K562 (cell line): ENCODE measurements at regions not wholly inside any gene's neighbourhood (a gene's known extent, or its start where the extent isn't known, plus 50 kb on each side); places are given as distances from the start of the nearest gene placed in this dataset.

Experiments used
- ARID3B ChIP-seq: fragments of 250-450 bp; sonication (Bioruptor Pico); IDR thresholded peaks from 2 replicates; pipeline ENCODE4 v1.4.0; 2020; ENCODE audit warnings: borderline replicate concordance
- ATF2 ChIP-seq: sonication (generic); formaldehyde crosslinking; IDR thresholded peaks from 2 replicates; pipeline ENCODE4 v1.8.1; 2022; ENCODE audit warnings: missing genetic modification reagents
- C11orf30 ChIP-seq: fragments of 450-650 bp; IDR thresholded peaks from 2 replicates; pipeline ENCODE4 v1.6.1; 2016; ENCODE audit warnings: low read depth, mild to moderate bottlenecking
- CGGBP1 ChIP-seq: fragments of 250-450 bp; sonication (Bioruptor Pico); IDR thresholded peaks from 2 replicates; pipeline ENCODE4 v1.9.0; 2021; ENCODE audit warnings: mild to moderate bottlenecking
- CHD1 ChIP-seq: fragments of 200-600 bp; sonication (generic); IDR thresholded peaks from one replicate; pipeline ENCODE4 v1.6.1; 2012; ENCODE audit warnings: mild to moderate bottlenecking, moderate library complexity, low read length, inconsistent platforms
- DLX4 ChIP-seq: fragments of 250-450 bp; sonication (Bioruptor Pico); IDR thresholded peaks from 2 replicates; pipeline ENCODE4 v1.6.1; 2021; ENCODE audit warnings: mild to moderate bottlenecking
- FOS ChIP-seq: IDR thresholded peaks from 3 replicates; pipeline ENCODE4 v1.6.1; 2011; ENCODE audit not compliant: insufficient read length; ENCODE audit errors: extremely low read depth
- GABPA ChIP-seq: fragments of 200-800 bp; sonication (Bioruptor generic); conservative IDR thresholded peaks from 2 replicates; pipeline ENCODE4 v1.6.1; 2016; ENCODE audit warnings: low read depth, missing genetic modification characterization, missing compliant biosample characterization
- GTF2A2 ChIP-seq: IDR thresholded peaks from 2 replicates; pipeline ENCODE4 v1.6.1; 2016; ENCODE audit warnings: mild to moderate bottlenecking, missing genetic modification characterization, missing compliant biosample characterization
- HNRNPL ChIP-seq: fragments of 200-400 bp; formaldehyde crosslinking; IDR thresholded peaks from 2 replicates; pipeline ENCODE4 v1.6.1; 2017; ENCODE audit warnings: low read depth, mild to moderate bottlenecking, low read length
- NFXL1 ChIP-seq: fragments of 450-650 bp; formaldehyde crosslinking; IDR thresholded peaks from 2 replicates; pipeline ENCODE4 v1.4.0; 2021; ENCODE audit warnings: mild to moderate bottlenecking
- PCBP2 ChIP-seq: fragments of 200-400 bp; formaldehyde crosslinking; IDR thresholded peaks from 2 replicates; pipeline ENCODE4 v1.6.1; 2018; ENCODE audit warnings: low read length, low read depth, mild to moderate bottlenecking, moderate library complexity; ENCODE audit not compliant: poor library complexity, severe bottlenecking
- SLC30A9 ChIP-seq: fragments of 250-450 bp; sonication (Bioruptor Pico); IDR thresholded peaks from 2 replicates; pipeline ENCODE4 v1.8.0; 2022; ENCODE audit warnings: mild to moderate bottlenecking, moderate library complexity
- SMARCE1 ChIP-seq: fragments of 450-650 bp; IDR thresholded peaks from 2 replicates; pipeline ENCODE4 v1.7.1; 2016; ENCODE audit warnings: mild to moderate bottlenecking
- SRSF9 ChIP-seq: fragments of 200-400 bp; formaldehyde crosslinking; IDR thresholded peaks from 2 replicates; pipeline ENCODE4 v1.6.1; 2017; ENCODE audit warnings: low read depth, low read length, borderline replicate concordance
- STAT6 ChIP-seq: sonication (generic); formaldehyde crosslinking; IDR thresholded peaks from 2 replicates; pipeline ENCODE4 v1.8.1; 2023; ENCODE audit warnings: mild to moderate bottlenecking, missing genetic modification reagents
- ZNF583 ChIP-seq: fragments of 250-450 bp; sonication (Bioruptor Pico); IDR thresholded peaks from 2 replicates; pipeline ENCODE4 v1.4.0; 2020
- ZNF644 ChIP-seq: fragments of 200-800 bp; sonication (Bioruptor generic); IDR thresholded peaks from 2 replicates; pipeline ENCODE4 v1.6.1; 2016; ENCODE audit warnings: low read depth, missing genetic modification characterization, missing compliant biosample characterization
- ZNF695 ChIP-seq: fragments of 450-650 bp; formaldehyde crosslinking; IDR thresholded peaks from 2 replicates; pipeline ENCODE4 v1.4.0; 2020; ENCODE audit warnings: mild to moderate bottlenecking, moderate library complexity
- ZNF75A ChIP-seq: fragments of 450-650 bp; formaldehyde crosslinking; IDR thresholded peaks from 2 replicates; pipeline ENCODE4 v1.4.0; 2020; ENCODE audit warnings: mild to moderate bottlenecking
- ZNF778 ChIP-seq: fragments of 450-650 bp; formaldehyde crosslinking; IDR thresholded peaks from 2 replicates; pipeline ENCODE4 v1.4.0; 2020; ENCODE audit warnings: mild to moderate bottlenecking, moderate library complexity
- ZNF79 ChIP-seq: fragments of 250-450 bp; sonication (Bioruptor Pico); IDR thresholded peaks from 2 replicates; pipeline ENCODE4 v1.4.0; 2020; ENCODE audit warnings: low read depth, mild to moderate bottlenecking, moderate library complexity
- ZNF830 ChIP-seq: fragments of 250-450 bp; sonication (Bioruptor Pico); IDR thresholded peaks from 2 replicates; pipeline ENCODE4 v1.5.0; 2021; ENCODE audit warnings: mild to moderate bottlenecking

GRCh38 chr18:35880788-35881455 lies 91.6 kb upstream of the RMP24 start (continued):
- TF ChIP-seq CGGBP1 (CRISPR knock-in tag) (no peak), SRSF9 (no peak), DLX4 (no peak), ZNF644 (tag) (peak; percentile 69; the same call in 1 of the 2 replicates), ATF2 (CRISPR knock-in tag) (no peak), ARID3B (no peak), C11orf30 (no peak), ZNF79 (CRISPR knock-in tag) (no peak; the same call in 1 of the 2 replicates), ZNF778 (CRISPR knock-in tag) (no peak), SLC30A9 (no peak), ZNF695 (CRISPR knock-in tag) (no peak), STAT6 (CRISPR knock-in tag) (no peak), HNRNPL (no peak), ZNF75A (no peak), PCBP2 (no peak), CHD1 (no peak), ZNF830 (CRISPR knock-in tag) (no peak), FOS (no peak), ZNF583 (CRISPR knock-in tag) (peak; percentile 92), NFXL1 (CRISPR knock-in tag) (0 out of 2 replicates have a peak, but pooled peaks have one; percentile 77), GTF2A2 (tag) (peak; percentile 93), GABPA (no peak), SMARCE1 (no peak)
